Skeletal muscle tissue (tissue), 3 donors: ENCODE measurements at regions not wholly inside any gene's neighbourhood (a gene's known extent, or its start where the extent isn't known, plus 50 kb on each side); places are given as distances from the start of the nearest gene placed in this dataset.

ENCODE experiments used
- H3K27ac ChIP-seq: one replicate; pipeline ENCODE4 v1.7.0; 2013; ENCODE audit warnings: mild to moderate bottlenecking, low read depth, low read length, inconsistent platforms
- H3K27me3 ChIP-seq, 3 donors: one replicate each; pipeline ENCODE4 v1.7.0; 2013; ENCODE audit warnings: low read length in 3 of 3; ENCODE audit not compliant: control insufficient read depth in 3 of 3, insufficient read depth in 3 of 3
- H3K36me3 ChIP-seq, 3 donors: one replicate each; pipeline ENCODE4 v1.7.0; 2013; ENCODE audit warnings: low read length in 3 of 3; ENCODE audit not compliant: control insufficient read depth in 3 of 3, insufficient read depth in 3 of 3
- H3K4me1 ChIP-seq, 3 donors: one replicate each; pipeline ENCODE4 v1.7.0; 2013; ENCODE audit warnings: low read length in 3 of 3, mild to moderate bottlenecking in 3 of 3; ENCODE audit not compliant: control insufficient read depth in 3 of 3, insufficient read depth in 3 of 3
- H3K4me3 ChIP-seq, 3 donors: one replicate each; pipeline ENCODE4 v1.7.0; 2013; ENCODE audit warnings: low read length in 3 of 3
- H3K9ac ChIP-seq, 3 donors: one replicate each; pipeline ENCODE4 v1.7.0; 2013; ENCODE audit warnings: low read length in 3 of 3, mild to moderate bottlenecking in 3 of 3, moderate library complexity in 2 of 3, low read depth in 1 of 3
- H3K9me3 ChIP-seq, 3 donors: one replicate each; pipeline ENCODE4 v1.7.0; 2013; ENCODE audit warnings: low read length in 3 of 3; ENCODE audit not compliant: control insufficient read depth in 3 of 3
- donor health status: Osteomylitis.

DNA sequence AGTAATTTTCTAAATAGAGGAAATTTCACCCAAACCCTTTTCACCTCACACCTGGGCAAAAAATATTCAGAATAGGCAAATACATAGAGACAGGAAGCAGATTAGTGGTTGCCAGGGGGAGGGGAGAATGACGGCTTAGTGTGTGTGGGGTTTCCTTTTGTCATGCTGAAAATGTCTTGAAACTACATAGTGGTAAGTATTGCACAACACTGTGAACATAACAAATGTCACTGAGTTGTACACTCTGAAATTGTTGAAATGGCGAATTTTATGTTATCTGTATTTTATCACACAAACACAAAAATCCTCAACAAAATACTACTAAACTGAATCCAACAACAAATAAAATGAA lies 60.7 kb upstream of the PLAC1 start:
- H3K4me1 ChIP-seq = no peaks in the 10 kb centered on the region
- H3K27me3 ChIP-seq = peaks cover 0 to 5% (median 0%) of the 10 kb centered on the region in 3 donors
- H3K4me3 ChIP-seq = no peak overlapping the region
- no peaks in the 10 kb centered on the region for H3K9me3 ChIP-seq
- H3K9ac ChIP-seq = no peak overlapping the region
- H3K27ac ChIP-seq = no peak overlapping the region
- H3K36me3 ChIP-seq = no peaks in the 10 kb centered on the region

DNA sequence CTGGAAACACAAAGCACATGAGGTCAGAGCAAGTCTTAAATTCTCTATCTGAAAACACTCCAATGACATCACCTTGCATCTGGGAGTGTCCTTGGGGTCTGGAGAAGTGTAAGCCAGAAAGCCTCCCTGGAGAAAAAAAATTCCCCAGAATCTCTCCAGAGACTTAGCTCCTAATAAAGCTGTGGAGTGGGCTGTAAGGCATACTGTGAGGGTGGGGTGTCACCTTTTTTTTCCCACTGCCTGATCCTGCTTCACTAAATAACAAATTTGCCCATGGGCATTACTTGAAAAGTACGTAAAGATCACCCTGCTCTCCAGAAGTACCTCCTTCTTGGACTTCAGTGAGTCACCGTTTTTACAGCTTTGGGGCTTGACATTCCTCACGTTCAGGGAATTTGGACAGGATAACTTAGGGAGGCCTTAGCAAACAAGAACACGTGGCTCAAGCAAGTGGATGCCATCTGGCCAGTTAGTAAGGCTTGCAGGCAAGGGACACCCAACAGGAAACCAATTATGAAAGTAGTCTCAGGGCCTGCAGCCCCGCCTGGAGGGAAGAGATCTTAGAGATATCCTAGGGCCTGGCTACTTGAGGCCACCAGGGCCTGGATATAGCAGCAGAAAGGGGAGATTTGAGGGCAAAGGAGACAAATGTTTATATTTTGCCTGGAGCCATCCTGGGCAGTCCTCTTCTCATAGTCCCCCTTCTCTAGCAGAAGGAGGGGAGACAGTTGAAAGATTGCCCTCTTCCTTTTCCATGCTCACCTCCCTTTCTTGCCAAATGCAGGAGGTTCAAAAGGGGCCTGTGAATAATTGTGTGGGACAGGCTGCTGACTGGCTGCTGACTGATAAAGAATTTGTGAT lies 60.1 kb upstream of the PLAC1 start:
- Histone ChIP-seq H3K4me1 (no peaks in the 10 kb centered on the region), H3K9me3 (no peaks in the 10 kb centered on the region), H3K27ac (no peak overlapping the region), H3K27me3 (peaks cover 0 to 5% (median 0%) of the 10 kb centered on the region in 3 donors), H3K9ac (no peak overlapping the region), H3K36me3 (no peaks in the 10 kb centered on the region), H3K4me3 (no peak overlapping the region)

DNA sequence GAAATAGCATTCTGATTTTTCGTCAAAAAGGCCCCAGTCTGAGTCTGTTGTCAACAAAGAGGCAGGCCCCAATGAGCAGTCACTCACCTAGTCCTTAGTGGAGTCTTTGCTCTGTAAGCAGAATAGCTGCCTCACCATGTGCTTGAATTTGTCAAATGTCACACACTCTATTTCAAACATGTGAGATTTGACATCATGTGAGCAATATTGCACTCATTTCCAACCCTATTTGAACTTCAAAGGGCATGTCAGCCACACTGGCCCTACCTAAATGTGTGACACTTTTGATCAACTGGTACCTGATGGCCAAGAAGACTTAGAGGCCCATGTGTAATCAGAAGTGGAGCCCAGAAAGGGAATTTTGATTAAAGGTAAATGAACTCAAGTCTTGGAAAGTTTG lies 59.4 kb upstream of the PLAC1 start:
- Histone ChIP-seq H3K9ac (no peak overlapping the region), H3K4me3 (no peak overlapping the region), H3K27ac (no peak overlapping the region), H3K9me3 (no peaks in the 10 kb centered on the region), H3K36me3 (no peaks in the 10 kb centered on the region), H3K4me1 (no peaks in the 10 kb centered on the region), H3K27me3 (peaks cover 0 to 5% (median 0%) of the 10 kb centered on the region in 3 donors)

DNA sequence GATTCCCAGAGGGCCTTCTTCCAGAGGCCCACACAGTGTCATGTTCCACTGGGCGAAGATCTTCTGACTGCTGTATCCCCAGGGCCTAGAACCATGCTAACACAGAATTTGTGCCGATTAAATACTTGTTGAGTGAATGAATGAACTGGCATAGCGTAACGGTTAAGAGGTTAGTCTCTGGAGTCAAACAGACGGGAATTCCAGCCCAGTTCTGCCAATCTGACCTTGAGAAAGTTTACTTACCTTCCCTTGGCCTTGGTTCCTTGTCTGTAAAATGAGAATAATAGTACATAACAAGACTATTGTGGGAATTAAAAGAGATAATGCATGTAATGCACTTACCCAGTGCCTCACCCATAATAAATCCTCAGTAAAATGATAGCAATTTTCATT lies 58.3 kb upstream of the PLAC1 start:
- Histone ChIP-seq H3K27me3 (peaks cover 0 to 5% (median 0%) of the 10 kb centered on the region in 3 donors), H3K9ac (no peak overlapping the region), H3K27ac (no peak overlapping the region), H3K9me3 (no peaks in the 10 kb centered on the region), H3K4me3 (no peak overlapping the region), H3K36me3 (no peaks in the 10 kb centered on the region), H3K4me1 (no peaks in the 10 kb centered on the region)

DNA sequence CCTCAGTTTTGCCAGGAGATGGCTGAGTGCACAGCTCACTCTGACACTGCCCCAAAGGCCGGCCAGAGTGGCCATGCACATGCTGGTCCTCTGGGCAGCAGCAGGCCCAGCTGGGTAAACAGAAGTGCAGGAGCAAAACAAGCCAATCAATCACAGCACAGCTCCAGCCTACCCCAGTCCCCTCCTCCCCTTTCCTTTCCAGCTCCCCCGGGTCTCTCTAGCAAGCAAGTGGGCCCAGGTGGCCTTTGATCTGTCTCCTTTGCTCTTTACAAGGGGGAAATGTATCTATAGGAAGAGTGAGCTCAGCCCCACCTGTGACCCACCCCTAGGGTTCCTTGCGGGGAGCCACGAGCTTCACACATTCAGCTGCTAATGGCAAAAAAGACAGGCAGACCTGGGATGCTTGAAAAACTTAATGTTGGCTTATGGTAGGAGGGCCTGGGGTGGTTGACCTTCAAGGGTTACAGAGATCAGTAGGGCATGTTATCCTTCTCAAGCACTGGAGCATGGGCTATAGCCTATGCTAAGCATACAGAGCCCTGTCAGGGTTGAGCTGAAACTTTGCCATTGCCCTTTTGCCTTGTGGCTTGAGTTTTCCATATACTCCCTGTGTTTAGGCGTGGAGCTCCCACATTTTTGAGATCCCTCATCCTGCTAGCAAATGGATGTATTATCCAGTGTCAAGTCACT lies 57.8 kb upstream of the PLAC1 start:
- Histone ChIP-seq H3K27ac (no peak overlapping the region), H3K9ac (no peak overlapping the region), H3K27me3 (peaks cover 0 to 6% (median 0%) of the 10 kb centered on the region in 3 donors), H3K4me1 (no peaks in the 10 kb centered on the region), H3K36me3 (no peaks in the 10 kb centered on the region), H3K9me3 (no peaks in the 10 kb centered on the region), H3K4me3 (no peak overlapping the region)

DNA sequence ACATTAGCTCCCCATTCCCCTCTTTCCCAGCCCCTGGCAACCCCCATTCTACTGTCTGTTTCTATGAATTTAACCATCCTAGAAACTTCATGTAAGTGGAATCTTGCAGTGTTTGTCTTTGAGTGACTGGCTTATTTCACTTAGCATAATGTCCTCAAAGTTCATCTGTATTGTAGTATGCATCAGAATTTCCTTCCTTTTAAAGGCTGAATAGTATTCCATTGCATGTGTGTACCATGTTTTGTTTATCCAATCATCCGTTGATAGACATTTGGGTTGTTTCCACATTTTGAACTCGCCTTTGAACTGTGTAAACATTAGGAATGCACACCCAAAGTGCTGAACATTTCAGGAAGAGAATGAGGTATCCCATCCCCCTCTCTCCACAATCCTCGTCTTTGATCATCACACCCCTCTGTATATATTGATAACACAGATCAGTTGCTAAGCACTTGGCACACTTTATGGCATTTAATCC lies 56.4 kb upstream of the PLAC1 start:
- Histone ChIP-seq H3K27me3 (peaks cover 0 to 8% (median 0%) of the 10 kb centered on the region in 3 donors), H3K36me3 (no peaks in the 10 kb centered on the region), H3K27ac (no peak overlapping the region), H3K4me1 (no peaks in the 10 kb centered on the region), H3K9ac (no peak overlapping the region), H3K9me3 (no peaks in the 10 kb centered on the region), H3K4me3 (no peak overlapping the region)

DNA sequence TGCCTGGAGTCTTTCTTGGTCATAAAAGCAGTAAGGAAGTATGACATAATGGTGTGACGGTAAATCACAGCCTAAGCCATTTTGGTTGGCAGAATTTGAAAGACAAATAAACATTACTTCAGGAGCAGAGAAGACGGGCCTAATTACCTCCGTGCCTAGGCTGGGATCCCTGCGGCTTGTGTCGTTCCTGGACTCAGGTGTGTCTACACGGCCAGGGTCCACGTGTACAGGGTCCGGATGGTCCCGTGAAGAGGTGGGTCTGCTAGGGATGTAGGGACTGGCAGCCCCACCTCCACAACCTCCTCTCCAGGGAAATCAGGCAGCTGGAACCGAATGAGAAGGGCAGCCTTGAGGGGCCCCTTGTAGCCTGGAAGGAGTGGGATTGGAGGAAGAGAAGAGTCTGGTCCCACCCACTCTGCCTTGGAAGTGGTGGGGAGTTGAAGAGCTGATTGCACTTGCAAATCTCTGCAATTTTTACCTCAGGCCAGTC lies 55.4 kb upstream of the PLAC1 start:
- H3K4me3 ChIP-seq = no peak overlapping the region
- no peak overlapping the region for H3K27ac ChIP-seq

DNA sequence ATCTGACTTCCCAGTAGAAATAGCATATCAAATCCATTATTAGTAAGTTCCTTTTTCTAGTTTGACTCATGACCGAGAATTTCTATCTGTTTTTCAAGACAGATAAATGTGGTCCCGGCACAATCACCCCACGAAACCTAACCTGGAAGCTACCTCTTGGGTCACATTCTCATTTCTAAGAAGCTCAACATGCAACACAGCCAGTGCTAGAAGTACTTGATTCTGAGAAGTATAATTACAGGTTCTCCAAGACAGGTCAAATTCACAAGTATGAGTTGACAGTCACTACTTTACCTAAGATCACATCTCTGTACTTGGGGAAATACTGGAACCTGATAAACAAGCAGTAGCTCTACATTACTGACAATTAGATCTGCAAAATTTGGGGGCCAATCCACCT lies 54.0 kb upstream of the PLAC1 start:
- Histone ChIP-seq H3K27ac (no peak overlapping the region), H3K4me1 (no peaks in the 10 kb centered on the region), H3K27me3 (peaks cover 0 to 8% (median 0%) of the 10 kb centered on the region in 3 donors), H3K36me3 (no peaks in the 10 kb centered on the region), H3K9me3 (no peaks in the 10 kb centered on the region), H3K4me3 (no peak overlapping the region), H3K9ac (no peak overlapping the region)

More for the DNA sequence above, 55.4 kb upstream of the PLAC1 start:
- H3K36me3 ChIP-seq = no peaks in the 10 kb centered on the region
- H3K27me3 ChIP-seq = peaks cover 0 to 8% (median 0%) of the 10 kb centered on the region in 3 donors
- H3K4me1 ChIP-seq = no peaks in the 10 kb centered on the region
- H3K9me3 ChIP-seq = no peaks in the 10 kb centered on the region
- H3K9ac ChIP-seq = no peak overlapping the region

DNA sequence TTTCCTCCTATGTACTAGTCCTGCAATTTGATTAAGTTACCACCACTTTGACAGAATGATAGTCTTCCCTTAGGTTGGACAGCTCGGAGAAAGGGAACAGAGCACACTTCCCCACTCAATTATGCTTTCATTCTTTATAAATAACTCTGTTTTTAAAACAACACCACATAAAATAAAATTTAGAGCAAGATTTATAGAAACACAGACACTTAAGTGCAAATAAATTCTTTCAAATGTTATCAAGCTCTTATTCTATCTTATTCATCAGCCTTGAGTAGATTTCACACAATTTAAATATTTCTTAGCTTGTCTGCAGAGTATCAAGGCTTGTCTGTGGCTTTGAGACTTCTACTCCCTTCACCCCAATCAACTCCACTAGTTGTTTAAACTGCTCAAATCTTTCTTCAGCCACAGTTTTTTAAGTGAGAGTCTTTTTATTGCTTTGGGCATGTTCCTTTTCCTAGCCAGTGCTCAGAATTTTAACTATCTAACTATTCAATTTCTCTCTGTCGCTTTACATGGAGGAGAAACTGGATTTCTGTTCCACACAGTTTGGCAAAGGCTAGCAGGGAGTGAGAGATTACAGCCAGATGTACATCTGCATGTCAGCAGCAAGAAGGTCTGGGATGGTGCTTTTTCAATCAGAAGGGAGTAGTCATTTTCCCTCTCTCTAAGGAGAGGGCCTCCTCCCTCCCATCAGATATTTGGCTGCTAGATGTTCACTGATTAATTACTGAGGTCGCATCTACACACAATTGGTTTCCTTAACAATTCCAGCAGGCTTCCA lies 53.1 kb upstream of the PLAC1 start:
- Histone ChIP-seq H3K27me3 (peaks cover 0 to 8% (median 0%) of the 10 kb centered on the region in 3 donors), H3K4me1 (no peaks in the 10 kb centered on the region), H3K36me3 (no peaks in the 10 kb centered on the region), H3K4me3 (no peak overlapping the region), H3K9ac (no peak overlapping the region), H3K27ac (no peak overlapping the region), H3K9me3 (no peaks in the 10 kb centered on the region)
